Stimulated activated CD4-positive, alpha-beta T cell treated with anti-CD3 and anti-CD28 coated beads, Interleukin-4, amount 100 ng/mL, for 4 hours (primary cell): ENCODE measurements at regions not wholly inside any gene's neighbourhood (a gene's known extent, or its start where the extent isn't known, plus 50 kb on each side); places are given as distances from the start of the nearest gene placed in this dataset.
A peak's percentile ranks its signal among the peaks of the same experiment; 100 is the strongest.
"Not testable (repeated sequence)": the region's sequence is repeated elsewhere in the genome, so short reads cannot be mapped to it uniquely, and the experiment has no call there.

ENCODE experiments used
- DNase-seq, 2 experiments: peaks; one replicate each; pipeline ENCODE4 v3.0.0-alpha.2; 2020

- not testable (repeated sequence) for DNase-seq
Measured at GRCh38 chr17:21470422-21470821, 94.3 kb downstream of the KCNJ12 start.

- no peak for DNase-seq
Measured at GRCh38 chr17:21470861-21471260, 94.7 kb downstream of the KCNJ12 start.

- no peak for DNase-seq
Measured at GRCh38 chr17:21474815-21475214, 98.7 kb downstream of the KCNJ12 start.

GRCh38 chr17:21475571-21475970 lies 99.4 kb downstream of the KCNJ12 start:
- no peak for DNase-seq

- DNase-seq, result no peak
Measured at GRCh38 chr17:21476867-21477266, 100.7 kb downstream of the KCNJ12 start.

- DNase-seq, result no peak
Measured at GRCh38 chr17:21482189-21482865, 106.2 kb downstream of the KCNJ12 start.

- DNase-seq, result not testable (repeated sequence)
Measured at GRCh38 chr17:21488043-21488442, 111.9 kb downstream of the KCNJ12 start.

- no peak for DNase-seq
Measured at GRCh38 chr17:21493993-21494392, 117.8 kb downstream of the KCNJ12 start.

GRCh38 chr17:21495281-21495680 lies 119.1 kb downstream of the KCNJ12 start:
- DNase-seq, result no peak

- DNase-seq, result no peak
Measured at GRCh38 chr17:21500064-21500463, 123.9 kb downstream of the KCNJ12 start.

- DNase-seq, result not testable (repeated sequence)
Measured at GRCh38 chr17:21501927-21502700, 126.0 kb downstream of the KCNJ12 start.

GRCh38 chr17:21505819-21506815 lies 130.0 kb downstream of the KCNJ12 start:
- no peak for DNase-seq

- DNase-seq, result not testable (repeated sequence)
Measured at GRCh38 chr17:21507806-21508205, 131.6 kb downstream of the KCNJ12 start.

GRCh38 chr17:21508211-21508610 lies 132.1 kb downstream of the KCNJ12 start:
- no peak for DNase-seq

- DNase-seq, result not testable (repeated sequence)
Measured at GRCh38 chr17:21509356-21509755, 133.2 kb downstream of the KCNJ12 start.

- DNase-seq, result no peak
Measured at GRCh38 chr17:21510686-21511362, 134.7 kb downstream of the KCNJ12 start.

- peak; percentile 61 to 69 for DNase-seq
Measured at GRCh38 chr17:21511363-21512195, 135.4 kb downstream of the KCNJ12 start.

- no peak for DNase-seq
Measured at GRCh38 chr17:21512307-21513011, 136.3 kb downstream of the KCNJ12 start.

- DNase-seq, result peak; percentile 62 to 72
Measured at GRCh38 chr17:21513012-21513570, 136.9 kb downstream of the KCNJ12 start.

GRCh38 chr17:21514567-21514966 lies 138.4 kb downstream of the KCNJ12 start:
- not testable (repeated sequence) for DNase-seq
